Astrocyte of the hippocampus (primary cell): ENCODE measurements at regions not wholly inside any gene's neighbourhood (a gene's known extent, or its start where the extent isn't known, plus 50 kb on each side); places are given as distances from the start of the nearest gene placed in this dataset.

Experiments used
- DNase-seq: peaks from one replicate; pipeline ENCODE4 v3.0.0; 2011; ENCODE audit warnings: low read depth, low spot score

DNA sequence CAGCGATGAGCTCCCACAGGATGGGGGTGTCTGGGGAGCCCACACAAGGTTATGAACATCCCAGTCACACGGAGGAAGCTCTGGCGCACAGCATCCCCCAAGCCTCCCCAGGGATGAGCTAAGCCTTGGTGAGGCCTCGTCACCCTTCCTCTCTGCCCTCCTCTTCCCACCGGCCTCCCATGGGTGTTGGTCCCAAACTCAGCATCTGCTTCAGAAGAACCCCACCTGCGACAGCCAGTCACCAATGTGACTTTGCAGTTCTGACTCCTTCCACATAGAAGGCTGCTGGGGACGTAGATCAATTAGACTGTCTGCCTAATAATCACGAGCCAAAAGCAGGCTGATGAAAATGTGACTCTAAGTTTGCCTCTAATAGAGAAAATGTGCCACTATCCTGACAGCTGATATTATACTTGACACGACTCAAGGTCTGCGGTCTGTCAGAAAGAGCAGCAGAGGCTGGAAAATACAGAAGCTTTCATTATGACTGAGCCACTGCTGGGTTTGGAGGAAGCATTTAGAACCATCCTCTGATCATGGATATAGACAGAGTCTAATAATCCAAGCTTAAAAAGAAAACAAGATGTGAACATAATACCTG lies 116.0 kb upstream of the PFKP start:
- DNase-seq, result no peak

DNA sequence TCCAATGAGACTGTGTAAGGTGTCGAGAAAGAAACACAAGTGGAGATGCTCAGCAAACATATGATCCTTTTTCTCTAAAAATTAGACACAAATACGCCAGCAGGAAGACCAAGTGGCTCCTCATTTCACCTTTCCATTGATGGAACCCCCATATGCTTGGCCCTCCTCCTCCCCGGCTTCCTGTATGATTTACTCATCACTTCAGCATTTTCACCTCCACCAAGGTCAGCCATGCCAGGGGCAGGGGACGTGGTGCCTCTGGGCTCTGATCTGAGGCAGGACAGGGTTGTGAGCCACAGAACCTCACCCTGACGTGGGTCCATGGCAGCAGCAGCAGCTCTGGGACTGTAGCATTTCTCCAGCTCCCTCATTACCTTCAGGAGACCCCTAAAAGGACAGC lies 116.8 kb upstream of the PFKP start:
- no peak for DNase-seq

DNA sequence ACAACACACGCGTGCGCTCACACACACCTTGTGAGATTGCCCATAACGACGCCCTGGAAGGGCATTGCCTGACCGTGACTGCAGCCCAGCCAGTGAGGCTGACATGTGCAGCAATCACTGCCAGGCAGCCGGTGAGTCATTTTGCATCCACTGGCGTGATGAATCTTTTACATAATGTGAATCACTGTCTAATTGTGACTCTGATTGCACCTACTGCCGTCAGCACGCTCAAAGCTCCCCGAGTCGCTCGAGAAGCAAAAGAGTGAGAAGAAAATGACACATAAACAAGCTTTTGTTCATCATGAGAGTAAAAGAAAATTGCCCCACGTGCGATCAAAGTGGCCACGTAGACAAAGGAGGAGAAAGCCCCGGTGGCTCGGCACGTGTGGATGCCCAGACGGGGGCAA lies 117.4 kb upstream of the PFKP start:
- peak; percentile 83 for DNase-seq

DNA sequence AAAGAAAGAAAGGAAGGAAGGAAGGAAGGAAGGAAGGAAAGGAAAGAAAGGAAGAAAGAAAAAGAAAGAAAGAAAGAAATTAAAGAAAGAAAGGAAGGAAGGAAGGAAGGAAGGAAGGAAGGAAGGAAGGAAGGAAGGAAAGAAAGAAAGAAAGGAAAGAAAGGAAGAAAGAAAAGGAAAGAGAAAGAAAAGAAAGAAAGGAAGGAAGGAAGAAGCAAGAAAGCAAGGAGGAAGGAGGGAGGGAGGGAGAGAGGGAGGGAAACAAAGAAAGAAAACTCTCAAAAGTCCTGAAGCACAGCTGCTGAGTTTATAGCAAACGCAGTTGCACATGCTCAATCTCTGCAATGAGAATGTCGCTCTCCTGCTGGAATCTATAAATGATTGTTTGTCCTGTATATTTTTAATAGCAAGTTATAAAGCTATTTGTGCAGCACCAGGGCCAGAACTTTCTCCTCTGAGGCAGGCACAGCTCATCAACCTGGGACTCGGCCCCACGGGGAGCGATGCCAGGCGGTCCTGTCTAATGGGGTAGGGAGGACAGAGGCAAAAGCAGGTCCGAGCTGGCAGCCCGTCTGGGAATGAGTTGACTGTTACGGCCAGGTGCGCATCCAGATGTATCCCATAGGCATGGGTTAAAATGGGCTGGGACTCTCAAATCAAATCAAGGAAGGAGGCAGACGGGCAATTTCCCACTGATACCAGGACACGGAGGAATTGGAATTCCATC lies 118.0 kb upstream of the PFKP start:
- DNase-seq, result no peak

DNA sequence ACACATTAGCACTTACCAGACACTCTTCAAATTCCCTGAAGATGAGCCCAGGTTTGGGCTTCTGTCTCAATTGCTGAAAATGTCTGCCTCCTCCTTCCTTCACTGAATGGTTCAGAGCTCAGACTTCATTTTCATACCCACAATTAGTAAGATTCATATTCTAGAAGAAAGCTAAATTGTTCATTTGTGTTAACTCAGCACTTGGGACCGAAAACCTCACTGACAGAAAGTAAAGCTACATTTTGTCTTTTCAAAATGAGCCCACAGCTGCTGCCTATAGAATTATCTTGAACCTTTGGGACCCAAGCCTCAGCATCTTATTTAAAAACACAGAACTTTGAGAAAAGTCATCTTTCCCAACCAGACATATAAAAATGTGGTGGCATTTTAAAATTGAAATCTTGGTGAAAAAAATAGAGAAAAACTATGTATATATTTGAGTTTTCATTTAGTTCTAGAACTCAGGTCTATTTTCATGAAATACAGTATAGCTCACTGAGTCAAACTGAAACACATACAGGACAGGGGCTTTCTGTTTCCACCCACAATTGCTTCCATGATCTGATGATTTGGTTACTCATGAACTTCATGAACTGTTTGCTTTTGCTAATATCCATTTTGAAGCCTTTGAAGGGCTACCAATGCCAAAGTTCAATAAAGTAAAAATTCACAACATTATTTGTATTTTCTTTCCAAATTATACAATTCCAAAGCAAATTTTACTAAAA lies 119.1 kb upstream of the PFKP start:
- DNase-seq, result no peak

DNA sequence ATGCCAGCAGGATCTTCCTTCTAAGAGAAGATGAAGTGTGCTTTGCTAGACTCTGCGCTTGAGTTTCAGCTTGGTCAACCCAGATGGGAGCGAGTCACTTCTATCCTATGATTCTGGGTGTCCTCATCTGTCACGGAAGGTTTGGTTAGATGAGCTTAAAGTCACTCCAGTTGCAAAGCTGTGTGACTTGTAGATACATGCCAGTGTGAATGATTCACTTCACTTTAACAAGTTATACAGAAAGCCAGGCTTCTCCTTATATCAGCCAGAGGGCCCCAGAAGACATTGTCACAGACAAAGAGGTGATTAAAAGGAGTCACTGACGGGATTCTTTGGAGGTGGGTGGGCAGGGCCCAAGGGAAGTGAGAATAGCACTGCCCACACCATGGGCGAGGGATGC lies 122.6 kb upstream of the PFKP start:
- no peak for DNase-seq

DNA sequence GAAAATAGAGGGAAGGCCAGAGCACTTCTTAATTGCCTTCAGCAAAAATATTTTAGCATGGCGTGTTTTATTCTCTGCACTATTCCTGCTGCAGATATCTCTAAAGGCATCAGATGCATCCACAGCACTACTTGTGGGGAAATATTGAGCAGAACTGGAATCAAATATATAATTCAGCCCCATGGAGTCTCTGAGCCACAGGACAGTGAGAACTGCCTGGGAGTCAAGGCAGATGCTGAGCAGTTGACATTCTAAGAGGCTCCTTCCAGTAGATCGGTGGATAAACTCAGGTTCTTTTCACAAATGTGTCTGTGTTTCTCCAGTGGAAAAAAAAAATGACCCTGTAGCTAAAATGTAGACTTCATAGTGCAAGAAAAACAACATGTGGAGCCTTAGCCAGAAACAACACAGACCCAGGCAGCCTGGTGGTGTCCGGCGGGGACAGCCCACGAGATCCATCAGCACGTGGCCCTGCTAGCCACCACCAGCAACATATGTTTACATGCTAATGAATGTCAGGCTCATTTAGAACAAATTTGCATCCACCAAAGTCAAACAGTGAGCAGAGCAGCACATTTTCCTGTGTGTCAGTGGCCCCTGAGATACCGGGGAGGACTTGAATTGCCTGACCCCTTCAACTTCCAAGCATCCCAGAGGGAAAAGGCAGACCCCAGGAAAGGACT lies 123.3 kb upstream of the PFKP start:
- no peak for DNase-seq

DNA sequence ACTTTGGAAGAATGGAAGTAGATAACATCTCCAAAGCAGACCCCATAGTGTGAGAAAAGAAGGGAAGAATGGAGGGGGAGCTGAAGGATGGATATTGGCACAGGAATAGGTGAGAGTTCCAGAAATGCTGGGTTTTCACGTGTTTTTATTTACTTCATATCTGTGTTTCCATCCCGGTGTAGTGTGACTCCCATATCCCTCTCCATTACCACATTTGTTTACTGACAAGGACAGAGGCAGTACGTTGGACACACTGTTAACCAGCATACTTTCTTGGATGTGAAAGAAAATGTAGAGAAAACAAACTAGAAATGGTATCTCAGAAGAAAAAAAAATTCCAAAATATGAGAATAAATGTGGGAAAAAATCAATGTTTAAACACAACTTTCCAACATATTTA lies 124.4 kb upstream of the PFKP start:
- no peak for DNase-seq

DNA sequence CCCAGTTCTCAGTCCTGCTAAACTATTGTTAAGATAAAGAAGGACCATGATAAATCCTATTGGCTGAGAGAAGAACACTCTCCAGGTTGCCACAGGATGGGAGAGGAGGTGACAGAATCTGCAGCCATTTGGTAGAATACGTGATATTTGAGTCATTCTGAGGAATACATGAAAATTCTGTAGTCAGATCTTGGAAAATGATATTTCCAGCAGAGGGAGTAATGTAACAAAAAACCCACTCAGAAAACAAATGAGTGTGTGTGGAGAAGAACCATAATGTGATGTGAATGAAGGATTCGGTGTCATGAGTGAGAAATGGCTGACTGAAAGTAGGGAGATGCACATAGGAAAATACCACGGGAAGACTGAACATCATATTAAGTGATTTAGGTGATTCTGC lies 128.5 kb upstream of the PFKP start:
- DNase-seq, result no peak

DNA sequence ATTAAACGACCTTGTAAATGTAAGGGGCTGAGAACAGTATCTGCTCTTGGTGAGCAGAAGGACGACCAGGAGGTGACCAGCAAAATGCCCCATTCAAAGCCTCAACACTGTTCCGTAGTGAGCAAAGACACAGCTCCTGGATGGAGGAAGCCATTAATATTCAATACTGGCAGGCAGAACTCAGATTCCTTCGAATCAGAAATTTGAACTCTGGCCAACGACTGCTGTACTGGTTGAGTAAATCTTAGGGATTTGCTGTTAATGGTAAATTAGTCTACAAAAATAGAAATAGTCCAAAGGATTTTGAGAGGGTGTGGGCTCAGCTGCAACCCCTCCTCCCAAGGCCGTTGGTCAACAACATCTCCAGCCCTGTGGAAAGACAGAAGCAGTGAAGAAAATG lies 130.5 kb upstream of the PFKP start:
- peak; percentile 76 for DNase-seq

DNA sequence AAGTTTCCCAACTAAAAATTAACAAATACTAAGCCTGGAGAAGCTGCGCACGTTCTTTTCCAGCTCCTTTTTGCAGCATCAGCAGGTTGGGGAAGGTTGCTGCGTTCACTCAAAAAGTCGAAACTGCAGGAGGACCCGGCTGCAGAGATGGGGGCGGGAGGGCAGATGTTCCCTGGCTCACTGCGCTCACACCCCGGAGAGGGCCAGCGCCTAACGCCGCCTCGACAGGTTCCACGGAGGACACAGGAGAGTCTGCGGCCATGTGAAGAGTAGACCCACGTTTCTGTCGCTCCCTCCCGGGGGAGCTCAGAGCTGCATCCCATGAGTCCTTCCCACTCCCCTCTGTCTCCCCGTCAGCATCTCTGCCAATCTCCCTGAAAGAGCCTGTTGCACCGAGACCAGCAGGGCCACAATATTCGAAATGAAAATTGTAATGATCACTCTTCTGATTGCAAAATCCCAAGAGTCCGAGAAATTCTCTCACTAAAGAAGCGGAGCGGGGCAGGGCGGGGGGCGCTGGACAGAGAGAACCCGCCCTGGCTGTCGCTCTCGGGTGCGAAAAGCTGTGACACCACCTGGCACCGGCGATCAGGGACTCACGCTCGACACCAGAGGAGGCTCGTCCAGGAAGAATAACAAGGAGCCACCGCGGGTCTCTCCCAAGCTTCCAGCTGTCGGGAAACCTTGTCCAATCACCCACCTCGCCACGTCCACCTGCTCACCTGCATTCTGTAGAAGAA lies 131.5 kb upstream of the PFKP start:
- no peak for DNase-seq

DNA sequence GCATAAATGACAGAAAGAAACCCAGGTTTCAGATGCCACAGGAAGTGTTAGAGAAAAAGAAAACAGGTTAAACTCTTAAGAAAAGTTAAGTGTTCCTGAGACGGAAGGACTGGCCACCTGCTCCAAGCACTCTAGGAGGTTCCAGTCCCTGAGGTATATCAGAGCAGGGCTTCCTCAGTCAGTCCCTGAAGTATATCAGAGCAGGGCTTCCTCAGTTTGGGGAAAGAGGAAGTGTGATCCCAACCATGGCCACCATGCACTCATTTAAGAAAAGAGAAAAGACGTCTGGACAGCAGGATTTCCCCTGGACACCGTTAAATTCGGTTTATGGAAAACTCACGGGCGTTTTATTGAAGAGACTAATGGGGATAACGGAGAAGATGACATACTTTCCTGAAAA lies 133.4 kb upstream of the PFKP start:
- no peak for DNase-seq

DNA sequence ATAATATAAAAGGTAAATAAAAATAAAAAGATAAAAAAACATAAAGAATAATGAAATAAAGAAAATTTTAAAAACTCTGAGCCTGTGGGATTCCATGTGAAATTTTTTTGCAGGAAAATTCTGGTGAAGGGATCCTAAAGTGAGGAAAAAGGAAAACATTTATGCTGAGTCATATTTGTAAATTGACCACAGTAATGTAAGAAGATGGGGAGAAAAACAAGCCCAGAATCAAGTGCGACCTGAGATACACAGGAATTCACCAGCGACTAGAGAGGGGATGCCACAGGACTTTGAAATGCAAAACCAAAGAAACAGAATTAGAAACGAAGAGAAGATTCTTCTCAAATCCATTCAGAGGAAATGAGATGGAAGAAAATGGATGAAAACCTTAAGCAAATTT lies 133.8 kb upstream of the PFKP start:
- peak; percentile 51 for DNase-seq

DNA sequence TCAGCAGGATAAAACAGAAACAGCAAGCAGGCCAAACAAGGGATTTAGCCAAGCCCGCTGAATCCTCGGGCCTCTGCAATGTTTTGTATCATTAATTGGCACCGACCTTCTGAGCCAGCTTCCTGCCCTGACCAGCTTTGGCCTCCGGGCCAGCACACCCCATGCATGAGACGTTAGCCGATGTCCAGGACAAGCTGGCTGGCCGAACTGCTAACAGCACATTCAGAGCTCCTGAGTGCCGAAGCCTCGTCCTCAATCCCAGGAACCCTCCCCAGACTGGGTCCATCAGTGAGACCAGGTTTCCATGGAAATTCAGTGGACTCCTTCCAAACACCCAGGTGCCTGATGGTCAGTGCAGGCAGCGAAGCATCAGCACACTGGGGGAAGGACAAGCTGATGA lies 134.3 kb upstream of the PFKP start:
- DNase-seq, result peak; percentile 65

DNA sequence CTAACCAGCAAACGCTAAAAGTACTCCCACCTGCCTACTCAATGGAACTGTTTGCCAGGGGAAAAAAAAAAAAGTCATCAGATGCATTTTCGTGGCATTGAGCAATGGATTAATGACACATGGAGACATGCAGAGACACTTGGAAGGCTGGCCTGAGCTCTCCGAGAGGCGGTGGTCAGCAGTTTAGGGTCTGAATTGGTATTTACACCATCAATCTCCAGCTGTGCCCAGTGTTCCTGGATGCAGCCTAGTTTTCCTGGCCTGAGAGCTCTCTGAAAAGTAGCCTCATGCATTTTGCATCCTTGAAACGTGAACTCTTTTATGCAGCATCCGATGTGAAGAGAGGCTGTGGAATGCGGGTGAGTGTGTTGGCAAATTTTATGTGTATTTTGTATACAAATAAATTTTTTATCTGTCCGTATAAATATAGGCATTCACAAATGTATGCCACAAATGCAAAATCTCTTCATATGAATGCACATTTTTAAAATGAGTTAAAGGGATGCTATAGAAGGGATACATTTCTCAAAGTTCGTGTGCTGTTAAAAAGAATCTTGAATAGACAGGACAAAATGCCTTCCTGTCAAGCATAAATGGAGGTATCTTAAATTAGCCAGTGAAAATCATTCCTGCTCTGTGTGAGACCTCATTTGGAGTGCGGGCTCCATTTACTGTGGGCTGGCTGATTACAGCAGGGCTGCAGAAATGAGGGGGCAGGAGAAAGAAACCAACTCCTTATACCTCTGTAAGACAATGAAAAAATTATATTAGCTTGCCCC lies 137.7 kb upstream of the PFKP start:
- DNase-seq, result no peak

DNA sequence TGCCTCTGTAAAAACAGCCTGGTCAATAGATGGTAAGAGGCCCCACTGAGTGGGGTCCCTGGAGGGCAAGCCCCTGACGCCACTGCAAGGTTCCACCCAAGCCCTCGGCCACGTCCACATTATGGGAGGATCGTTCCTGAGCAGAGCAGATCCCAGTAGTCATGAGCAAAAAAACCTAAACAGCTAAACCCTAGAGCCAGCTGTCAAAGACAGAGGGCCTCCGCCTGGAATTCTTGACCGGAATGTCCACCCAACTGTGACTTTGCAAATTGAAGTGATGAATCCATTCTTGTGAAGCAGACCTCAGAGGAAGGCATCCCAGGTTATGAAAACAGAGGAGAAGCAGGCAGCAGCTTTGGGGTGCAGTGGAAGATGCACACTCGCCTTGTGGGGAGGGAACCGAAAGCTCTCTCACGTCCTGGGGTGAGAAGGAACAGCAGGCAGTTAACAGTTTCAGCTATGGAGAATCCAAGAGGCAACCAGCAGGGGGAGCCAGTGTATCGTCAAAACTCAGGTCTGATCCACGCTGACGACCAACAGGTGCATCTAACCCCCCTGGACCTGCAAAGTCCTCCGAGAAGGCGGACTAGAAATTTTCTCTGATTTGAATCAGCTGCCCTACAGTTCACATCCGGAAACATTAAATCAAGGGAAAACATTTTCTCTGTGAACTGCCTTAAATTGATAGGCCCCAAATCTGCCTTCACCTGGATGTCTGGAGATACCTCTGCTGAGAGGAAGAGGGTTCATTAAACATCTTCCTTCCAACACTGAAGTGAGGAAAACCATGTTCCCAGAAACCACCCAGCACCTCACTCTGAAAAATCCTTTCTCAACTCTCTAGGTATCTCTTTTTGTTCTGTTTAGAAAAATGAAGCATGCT lies 139.1 kb upstream of the PFKP start:
- peak; percentile 83 for DNase-seq

DNA sequence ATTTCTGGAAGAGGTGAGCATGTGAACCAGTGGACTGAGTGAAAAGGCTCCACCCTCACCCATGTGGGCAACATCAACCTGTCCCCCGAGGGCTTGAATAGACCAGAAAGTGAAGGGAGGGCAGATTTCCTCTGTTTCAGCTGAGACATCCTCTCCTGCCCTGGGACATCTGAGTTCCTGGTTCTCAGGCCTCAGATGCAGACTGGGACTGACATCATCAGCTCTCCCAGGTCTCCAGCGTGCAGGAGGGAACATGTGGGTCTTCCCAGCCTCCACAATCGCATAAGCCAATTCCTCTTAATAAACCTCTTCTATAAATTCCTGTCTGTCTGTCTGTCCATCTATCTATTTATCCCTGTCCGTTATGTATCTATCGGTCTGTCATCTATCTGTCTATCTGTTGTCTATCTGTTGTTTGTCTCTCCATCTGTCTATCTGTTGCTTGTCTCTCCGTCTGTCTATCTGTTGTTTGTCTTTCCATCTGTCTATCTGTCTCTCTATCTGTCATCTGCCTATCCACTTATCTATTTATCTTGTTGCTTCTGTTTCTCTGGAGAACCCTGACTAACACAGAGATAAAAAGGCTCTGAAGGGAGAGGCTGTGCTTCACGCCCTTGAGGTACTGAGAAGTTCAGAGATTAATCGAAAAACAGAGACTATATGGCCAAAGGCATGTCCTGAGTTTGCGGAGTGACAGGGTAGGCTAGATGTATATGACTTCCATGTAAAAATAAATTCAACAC lies 140.3 kb upstream of the PFKP start:
- DNase-seq, result no peak

DNA sequence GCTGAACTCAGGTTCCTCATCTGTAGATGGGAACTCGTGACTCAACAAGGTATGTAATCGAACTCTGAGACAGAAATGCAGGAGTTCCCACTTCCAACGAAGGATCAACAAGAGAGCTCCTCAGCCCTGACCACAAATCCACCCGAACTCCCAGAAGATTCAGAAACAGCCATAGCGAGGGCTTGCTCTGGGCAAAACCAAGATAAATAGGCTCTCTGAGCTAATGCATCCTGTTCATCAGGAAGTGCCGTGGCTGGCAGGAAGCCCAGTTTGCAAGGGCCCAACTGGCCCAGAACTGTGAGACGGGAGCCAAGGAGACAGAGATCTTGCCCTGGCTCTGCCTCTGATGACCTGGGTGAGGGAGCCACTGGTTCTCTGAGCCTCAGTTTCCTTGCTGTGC lies 141.7 kb upstream of the PFKP start:
- peak; percentile 43 for DNase-seq

DNA sequence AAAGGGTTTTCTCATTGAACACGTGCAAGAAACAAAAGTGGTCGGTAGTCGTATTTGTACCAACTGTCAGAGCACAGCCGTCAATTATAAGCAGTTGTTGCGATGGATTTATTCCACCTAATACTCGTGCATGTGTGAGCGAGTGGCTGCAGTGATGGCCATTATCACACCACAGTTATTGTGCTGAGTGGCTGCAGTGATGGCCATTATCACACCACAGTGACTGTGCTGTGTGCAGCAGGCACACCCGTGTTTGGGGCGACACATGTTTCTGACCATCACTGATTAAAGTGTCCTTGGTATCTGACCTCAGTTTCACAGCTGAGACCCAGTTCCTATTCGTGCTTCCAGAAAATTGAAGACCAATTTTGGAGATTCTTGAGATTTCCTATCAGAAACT lies 142.9 kb upstream of the PFKP start:
- no peak for DNase-seq
